ENCODE measurements at regions not wholly inside any gene's neighbourhood (a gene's known extent, or its start where the extent isn't known, plus 50 kb on each side); places are given as distances from the start of the nearest gene placed in this dataset.

GRCh38 chr7:10022480-10022879, 951.2 kb upstream of the PHF14 start:
- WGBS, 2 donors, result 22 to 27% methylated on average over 3 of the region's 3 CpGs
- ATAC-seq, result no peak
- intact Hi-C loops (cut with DNase I), result no loop called here

GRCh38 chr7:10022957-10023356, 950.7 kb upstream of the PHF14 start:
- DNase-seq, result peak; percentile 25 to 41 (median 32)
- TF ChIP-seq CTCF (IDR thresholded peaks at IDR 0.05), result peak in 5 of 7 experiments; percentile 11 to 57 (median 45)
- TF ChIP-seq POLR2A (IDR thresholded peaks at IDR 0.05), result no peak
- H3K4me1 ChIP-seq, result peaks cover 4% of the 10 kb centered on the region
- intact Hi-C loops (cut with DNase I), result no loop called here
- 9% methylated on average over 2 of the region's 2 CpGs for WGBS, 2 donors
- H3K36me3 ChIP-seq (replicated peaks in 1 of 2; ENCODE audit: insufficient read depth in 1 of 2, low read depth in 2 of 2), result no peaks in the 10 kb centered on the region
- H3K9me3 ChIP-seq, result no peaks in the 10 kb centered on the region
- H3K4me3 ChIP-seq, result no peak overlapping the region
- peak; percentile 80 for ATAC-seq
- H3K27me3 ChIP-seq, result no peaks in the 10 kb centered on the region
- no peak overlapping the region for H3K27ac ChIP-seq

More at GRCh38 chr7:10022480-10022879, 951.2 kb upstream of the PHF14 start:
- Histone ChIP-seq H3K27ac (no peak overlapping the region), H3K9me3 (no peaks in the 10 kb centered on the region), H3K4me3 (no peak overlapping the region), H3K36me3 (replicated peaks in 1 of 2; ENCODE audit: insufficient read depth in 1 of 2, low read depth in 2 of 2) (no peaks in the 10 kb centered on the region), H3K4me1 (peaks cover 4% of the 10 kb centered on the region), H3K27me3 (no peaks in the 10 kb centered on the region)
- DNase-seq, result no peak
- TF ChIP-seq CTCF (IDR thresholded peaks at IDR 0.05) (no peak), POLR2A (IDR thresholded peaks at IDR 0.05) (no peak)

GRCh38 chr7:10034843-10035556, 938.7 kb upstream of the PHF14 start:
- Histone ChIP-seq H3K27ac (no peak overlapping the region), H3K27me3 (no peaks in the 10 kb centered on the region), H3K36me3 (replicated peaks in 1 of 2; ENCODE audit: insufficient read depth in 1 of 2, low read depth in 2 of 2) (no peaks in the 10 kb centered on the region), H3K4me3 (no peak overlapping the region), H3K4me1 (no peaks in the 10 kb centered on the region), H3K9me3 (no peaks in the 10 kb centered on the region)
- ATAC-seq (no peak), DNase-seq (no peak)
- TF ChIP-seq POLR2A (IDR thresholded peaks at IDR 0.05) (no peak), CTCF (IDR thresholded peaks at IDR 0.05) (no peak)
- WGBS, 2 donors, result 54 to 66% methylated on average over 5 of the region's 5 CpGs
- intact Hi-C loops (cut with DNase I), result no loop called here

- Histone ChIP-seq H3K4me1 (no peaks in the 10 kb centered on the region), H3K27ac (no peak overlapping the region), H3K27me3 (no peaks in the 10 kb centered on the region), H3K4me3 (no peak overlapping the region), H3K9me3 (no peaks in the 10 kb centered on the region), H3K36me3 (replicated peaks in 1 of 2; ENCODE audit: insufficient read depth in 1 of 2, low read depth in 2 of 2) (no peaks in the 10 kb centered on the region)
- ATAC-seq, result no peak
- no peak for TF ChIP-seq POLR2A (IDR thresholded peaks at IDR 0.05)
- intact Hi-C loops (cut with DNase I), result no loop called here
- DNase-seq, result no peak
- 45 to 53% methylated on average over 2 of the region's 2 CpGs for WGBS, 2 donors
Measured at GRCh38 chr7:10036693-10037092, 937.0 kb upstream of the PHF14 start.

- H3K27ac ChIP-seq, result no peak overlapping the region
- ATAC-seq, result no peak
- H3K4me1 ChIP-seq, result no peaks in the 10 kb centered on the region
- no peak for DNase-seq
- intact Hi-C loops (cut with DNase I), result no loop called here
- H3K27me3 ChIP-seq, result no peaks in the 10 kb centered on the region
- TF ChIP-seq CTCF (IDR thresholded peaks at IDR 0.05), result no peak
- no peak overlapping the region for H3K4me3 ChIP-seq
- H3K9me3 ChIP-seq, result no peaks in the 10 kb centered on the region
- H3K36me3 ChIP-seq (replicated peaks in 1 of 2; ENCODE audit: insufficient read depth in 1 of 2, low read depth in 2 of 2), result no peaks in the 10 kb centered on the region
- 62 to 71% methylated on average over 1 of the region's 1 CpG for WGBS, 2 donors
Measured at GRCh38 chr7:10038351-10038750, 935.3 kb upstream of the PHF14 start.
